Tibial nerve (tissue), 4 donors: ENCODE measurements at regions not wholly inside any gene's neighbourhood (a gene's known extent, or its start where the extent isn't known, plus 50 kb on each side); places are given as distances from the start of the nearest gene placed in this dataset.

Experiments
- DNase-seq, 2 donors: peaks; one replicate each; pipeline ENCODE4 v3.0.0-alpha.2; 2019; ENCODE audit warnings: low spot score in 2 of 2
- H3K27ac ChIP-seq, 4 donors: fragments of 200-600 bp; sonication (generic) in 3 of 4; one replicate each; pipeline ENCODE4 v1.5.1; 2017 to 2019; ENCODE audit warnings: mild to moderate bottlenecking in 1 of 4
- H3K27me3 ChIP-seq, 2 donors: fragments of 200-600 bp; sonication (generic) in 1 of 2; one replicate each; pipeline versions ENCODE4 v1.5.1 to v1.6.0; 2017 to 2019
- H3K36me3 ChIP-seq, 3 donors: fragments of 200-600 bp; sonication (generic); one replicate each; pipeline ENCODE4 v1.5.1; 2018 to 2019
- H3K4me1 ChIP-seq, 4 donors: fragments of 200-600 bp; sonication (generic) in 3 of 4; one replicate each; pipeline ENCODE4 v1.5.1; 2017 to 2019
- H3K4me3 ChIP-seq, 4 donors: fragments of 200-600 bp; sonication (generic) in 3 of 4; one replicate each; pipeline ENCODE4 v1.5.1; 2017 to 2019; ENCODE audit warnings: mild to moderate bottlenecking in 1 of 4, moderate library complexity in 1 of 4
- H3K9me3 ChIP-seq, 4 donors: fragments of 200-600 bp; sonication (generic) in 3 of 4; one replicate each; pipeline ENCODE4 v1.5.1; 2017 to 2019
- EP300 ChIP-seq, 2 donors: sonication (generic); formaldehyde crosslinking; IDR thresholded peaks; one replicate each; pipeline ENCODE4 v1.6.1; 2017; ENCODE audit warnings: antibody characterized with exemption in 2 of 2, mild to moderate bottlenecking in 1 of 2
- POLR2A ChIP-seq, 2 donors: fragments of 450-650 bp; IDR thresholded peaks; one replicate each; pipeline ENCODE4 v1.6.1; 2017; ENCODE audit warnings: antibody characterized with exemption in 2 of 2, mild to moderate bottlenecking in 2 of 2, moderate library complexity in 2 of 2
- WGBS, 2 donors: methylation state at CpG; one replicate each; pipeline ENCODE4 v1.1.5; 2018; 5-methylcytosine and 5-hydroxymethylcytosine counted together
- TF ChIP-seq, protein P1 (sequence below), 5 experiments: fragments of 200-600 bp in 3 of 5; fragments of 450-650 bp in 2 of 5; sonication (generic) in 3 of 5; IDR thresholded peaks; one replicate each; pipeline ENCODE4 v1.5.1; 2016 to 2019; ENCODE audit warnings: antibody characterized with exemption in 5 of 5, mild to moderate bottlenecking in 3 of 5, moderate library complexity in 2 of 5

DNA sequence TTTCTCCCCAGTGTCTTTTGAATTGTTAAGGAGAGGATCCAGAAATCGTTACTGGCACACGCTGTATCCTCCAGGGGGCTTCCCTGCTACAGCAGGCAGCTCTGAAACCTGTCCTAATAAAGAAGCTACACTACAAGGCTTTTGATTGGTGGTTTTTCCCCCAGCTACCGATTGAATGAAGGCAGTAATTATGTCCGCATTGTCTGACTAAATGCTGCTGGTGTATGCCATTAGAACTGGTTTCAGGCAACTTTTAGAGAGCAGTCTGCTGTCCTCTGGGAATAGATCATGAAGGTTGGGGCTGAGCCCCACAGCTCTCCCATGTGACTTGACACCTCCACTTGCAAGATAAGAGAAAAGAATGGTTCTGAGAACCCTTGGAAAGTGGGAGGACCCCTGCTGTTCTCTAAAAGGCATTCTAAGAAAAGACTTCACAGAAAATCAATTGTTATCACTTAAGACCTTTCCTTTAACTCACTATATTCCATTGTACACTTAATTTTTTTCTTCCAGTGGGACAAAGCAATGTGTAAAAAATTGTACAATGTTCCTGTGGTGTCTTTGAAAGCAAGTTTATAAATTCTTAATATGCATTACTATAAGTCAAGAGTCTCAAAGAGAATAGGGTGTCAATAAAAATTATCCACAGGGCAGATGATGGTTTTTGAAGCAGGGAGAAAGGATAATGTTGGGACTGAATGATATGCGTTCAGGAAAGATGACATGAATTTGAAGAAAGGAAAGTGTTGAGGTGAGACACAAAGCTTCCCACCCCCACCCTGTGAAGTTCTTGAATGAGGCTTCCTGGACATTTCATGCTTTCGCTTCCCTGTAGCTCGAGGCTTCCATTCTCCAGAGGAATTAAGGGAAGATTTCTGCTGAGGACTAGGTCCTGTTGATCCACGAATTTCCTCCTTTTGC lies 53.0 kb upstream of the DAZL start:
- WGBS, 2 donors: 37 to 44% methylated on average over 8 of the region's 8 CpGs
- no peaks in the 10 kb centered on the region for H3K27me3 ChIP-seq
- H3K36me3 ChIP-seq: no peaks in the 10 kb centered on the region
- H3K27ac ChIP-seq: no peak overlapping the region
- H3K4me1 ChIP-seq: no peaks in the 10 kb centered on the region
- H3K9me3 ChIP-seq: peaks cover 0 to 3% (median 0%) of the 10 kb centered on the region in 4 donors
- no peak overlapping the region for H3K4me3 ChIP-seq
- DNase-seq: no peak
- no peak for TF ChIP-seq POLR2A (IDR thresholded peaks at IDR 0.05)
- TF ChIP-seq, protein P1, sequence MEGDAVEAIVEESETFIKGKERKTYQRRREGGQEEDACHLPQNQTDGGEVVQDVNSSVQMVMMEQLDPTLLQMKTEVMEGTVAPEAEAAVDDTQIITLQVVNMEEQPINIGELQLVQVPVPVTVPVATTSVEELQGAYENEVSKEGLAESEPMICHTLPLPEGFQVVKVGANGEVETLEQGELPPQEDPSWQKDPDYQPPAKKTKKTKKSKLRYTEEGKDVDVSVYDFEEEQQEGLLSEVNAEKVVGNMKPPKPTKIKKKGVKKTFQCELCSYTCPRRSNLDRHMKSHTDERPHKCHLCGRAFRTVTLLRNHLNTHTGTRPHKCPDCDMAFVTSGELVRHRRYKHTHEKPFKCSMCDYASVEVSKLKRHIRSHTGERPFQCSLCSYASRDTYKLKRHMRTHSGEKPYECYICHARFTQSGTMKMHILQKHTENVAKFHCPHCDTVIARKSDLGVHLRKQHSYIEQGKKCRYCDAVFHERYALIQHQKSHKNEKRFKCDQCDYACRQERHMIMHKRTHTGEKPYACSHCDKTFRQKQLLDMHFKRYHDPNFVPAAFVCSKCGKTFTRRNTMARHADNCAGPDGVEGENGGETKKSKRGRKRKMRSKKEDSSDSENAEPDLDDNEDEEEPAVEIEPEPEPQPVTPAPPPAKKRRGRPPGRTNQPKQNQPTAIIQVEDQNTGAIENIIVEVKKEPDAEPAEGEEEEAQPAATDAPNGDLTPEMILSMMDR (IDR thresholded peaks at IDR 0.05): no peak
- no peak for TF ChIP-seq EP300 (IDR thresholded peaks at IDR 0.05)

DNA sequence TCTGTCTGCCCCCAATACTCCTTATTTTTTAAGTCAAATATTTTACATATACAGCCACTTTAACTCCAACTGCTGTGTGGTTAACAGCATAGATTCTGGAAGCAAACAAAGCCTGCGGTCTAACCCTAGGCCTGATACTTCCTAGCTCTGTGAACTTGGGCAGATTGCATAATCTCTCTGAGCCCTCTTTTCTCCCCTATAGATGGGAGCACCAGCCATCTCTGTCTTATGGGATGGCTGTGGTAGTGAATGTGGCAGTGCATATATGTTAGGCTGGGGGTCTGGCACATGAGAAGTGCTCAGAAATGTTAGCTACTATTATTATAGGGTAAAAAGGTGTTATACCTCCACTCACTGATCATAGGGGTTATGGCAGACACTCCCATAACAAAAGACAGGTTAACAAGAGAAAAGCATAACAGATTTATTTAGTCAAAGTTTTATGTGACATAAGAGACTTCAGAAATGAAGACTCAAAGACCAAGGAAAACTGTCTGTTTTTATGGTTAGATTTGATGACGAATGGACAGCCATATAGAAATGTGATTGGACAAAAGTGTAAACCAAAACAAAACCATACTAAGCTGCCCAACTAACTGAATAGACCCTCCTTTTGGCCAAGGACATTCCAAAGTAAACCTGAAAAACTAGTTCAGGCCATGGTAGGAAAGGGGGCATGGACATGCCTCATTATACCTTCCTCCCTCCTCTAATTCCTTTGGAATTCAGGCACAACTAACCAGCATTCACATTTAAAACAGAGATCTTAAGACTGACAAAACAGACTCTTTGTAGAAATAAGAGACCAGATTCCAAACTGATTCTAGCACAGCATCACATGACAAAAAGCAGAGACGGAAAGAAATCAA lies 53.9 kb upstream of the DAZL start:
- Histone ChIP-seq H3K4me3 (no peak overlapping the region), H3K4me1 (peaks cover 0 to 7% (median 0%) of the 10 kb centered on the region in 4 donors), H3K9me3 (peaks cover 0 to 3% (median 0%) of the 10 kb centered on the region in 4 donors), H3K27me3 (no peaks in the 10 kb centered on the region), H3K36me3 (no peaks in the 10 kb centered on the region), H3K27ac (no peak overlapping the region)
- 75 to 88% methylated on average over 3 of the region's 3 CpGs for WGBS, 2 donors
- no peak for TF ChIP-seq POLR2A (IDR thresholded peaks at IDR 0.05)
- TF ChIP-seq EP300 (IDR thresholded peaks at IDR 0.05): no peak
- TF ChIP-seq, protein P1 (IDR thresholded peaks at IDR 0.05): no peak
- DNase-seq: no peak

DNA sequence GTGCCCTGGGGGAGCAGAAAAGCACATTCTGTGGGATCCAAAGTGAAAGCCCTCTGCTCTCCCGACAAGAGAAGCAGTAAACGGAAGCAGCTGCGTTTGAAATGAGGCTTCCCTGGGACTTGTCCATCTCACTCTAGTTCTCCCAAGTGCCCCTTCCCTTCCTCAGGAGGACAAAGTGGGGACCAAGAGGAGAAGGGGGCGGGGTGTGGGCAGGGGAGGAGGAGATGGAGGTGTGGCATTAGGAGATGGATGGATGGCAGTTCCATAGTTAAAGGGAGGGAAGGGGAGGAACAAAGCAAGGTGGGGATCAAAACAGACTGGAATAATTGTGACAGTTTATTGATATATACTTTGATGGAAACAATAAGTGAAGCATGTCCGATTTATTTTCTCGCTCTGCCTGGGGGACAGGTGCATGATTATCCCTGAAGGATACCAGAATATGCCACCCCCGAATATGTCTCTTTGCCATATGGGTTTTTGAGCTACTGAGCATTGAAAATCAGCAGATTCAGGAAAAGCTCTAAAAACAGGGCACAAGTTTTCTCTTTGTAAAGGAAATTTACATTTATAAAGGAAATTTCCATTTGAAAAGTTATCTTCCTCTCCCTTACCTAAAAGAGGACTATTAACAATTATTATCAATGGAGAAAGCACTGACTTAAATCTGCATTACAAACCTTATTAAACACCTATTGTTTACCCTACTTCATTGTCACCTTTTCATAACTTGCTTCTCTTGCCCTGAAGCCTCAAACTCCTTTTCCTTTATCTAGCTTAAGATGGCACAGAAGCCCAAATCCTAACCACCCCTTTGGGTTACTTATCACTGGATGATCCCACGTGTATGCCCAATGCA lies 58.9 kb upstream of the DAZL start:
- H3K27ac ChIP-seq: no peak overlapping the region
- H3K4me3 ChIP-seq: no peak overlapping the region
- peaks cover 0 to 3% (median 0%) of the 10 kb centered on the region in 4 donors for H3K9me3 ChIP-seq
- peaks cover 0 to 23% (median 0%) of the 10 kb centered on the region in 4 donors for H3K4me1 ChIP-seq
- 55 to 61% methylated on average over 8 of the region's 8 CpGs for WGBS, 2 donors
- no peaks in the 10 kb centered on the region for H3K36me3 ChIP-seq
- DNase-seq: no peak
- no peaks in the 10 kb centered on the region for H3K27me3 ChIP-seq
- TF ChIP-seq, protein P1 (IDR thresholded peaks at IDR 0.05): no peak
- TF ChIP-seq EP300 (IDR thresholded peaks at IDR 0.05) (no peak), POLR2A (IDR thresholded peaks at IDR 0.05) (no peak)

DNA sequence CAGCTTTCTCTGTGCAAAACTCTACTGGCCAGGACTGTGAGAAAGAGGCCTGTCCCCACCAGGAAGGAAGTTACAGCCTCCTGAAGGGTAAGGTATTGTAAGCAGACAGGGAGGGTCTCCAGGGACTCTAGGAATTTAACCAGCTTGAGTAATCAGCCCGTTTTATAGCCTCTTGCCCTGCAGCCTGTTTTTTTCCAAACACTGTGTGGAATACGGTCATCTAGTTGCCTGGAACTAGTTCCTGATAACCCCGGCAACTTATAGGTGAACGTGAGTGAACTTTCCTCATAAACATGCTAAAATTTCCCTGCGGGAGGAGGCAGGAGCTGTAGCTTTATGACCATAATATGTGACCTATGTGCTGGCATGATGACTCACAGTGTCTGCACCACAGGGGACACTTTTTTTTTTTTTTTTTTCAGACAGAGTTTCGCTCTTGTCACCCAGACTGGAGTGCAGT lies 60.1 kb upstream of the DAZL start:
- WGBS, 2 donors: 24 to 37% methylated on average over 6 of the region's 6 CpGs
- Histone ChIP-seq H3K9me3 (peaks cover 0 to 3% (median 0%) of the 10 kb centered on the region in 4 donors), H3K27me3 (no peaks in the 10 kb centered on the region), H3K4me3 (no peak overlapping the region), H3K36me3 (no peaks in the 10 kb centered on the region), H3K4me1 (peaks cover 0 to 27% (median 0%) of the 10 kb centered on the region in 4 donors), H3K27ac (no peak overlapping the region)
- DNase-seq: no peak
- TF ChIP-seq, protein P1 (IDR thresholded peaks at IDR 0.05): no peak
